Neural progenitor cell (in vitro differentiated cells): ENCODE measurements at regions not wholly inside any gene's neighbourhood (a gene's known extent, or its start where the extent isn't known, plus 50 kb on each side); places are given as distances from the start of the nearest gene placed in this dataset.

Experiments used
- EZH2 ChIP-seq: fragments of 200-600 bp; sonication (generic); IDR thresholded peaks from 2 replicates; pipeline ENCODE4 v1.6.1; 2017; ENCODE audit warnings: antibody characterized with exemption, mild to moderate bottlenecking, moderate library complexity
- EZH2phosphoT487 ChIP-seq: fragments of 200-600 bp; sonication (generic); IDR thresholded peaks from 2 replicates; pipeline ENCODE4 v1.6.1; 2017; ENCODE audit warnings: antibody characterized with exemption
- TF ChIP-seq, protein P1 (sequence below): fragments of 200-600 bp; sonication (generic); IDR thresholded peaks from 2 replicates; pipeline ENCODE4 v1.5.1; 2017; ENCODE audit warnings: antibody characterized with exemption, mild to moderate bottlenecking

DNA sequence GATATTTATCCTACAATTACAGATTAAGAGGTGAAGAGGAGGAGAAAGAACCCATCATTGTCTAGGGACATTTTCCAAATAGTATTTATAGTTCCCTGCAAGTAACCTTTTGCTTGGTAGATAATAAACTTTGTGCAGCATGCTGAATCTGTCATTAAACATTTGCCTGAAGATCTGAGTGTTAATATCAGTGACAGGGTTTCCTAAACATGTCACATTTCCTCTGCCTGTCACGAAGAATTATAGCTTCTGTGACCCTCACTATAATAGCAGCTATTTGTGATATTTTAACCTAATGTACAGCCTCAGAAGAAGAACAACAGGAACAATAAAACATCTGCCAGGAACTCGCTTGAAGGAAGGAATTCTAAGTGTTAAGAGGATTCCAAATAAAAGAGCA, 350.3 kb downstream of the GXYLT1 start:
- TF ChIP-seq, protein P1, sequence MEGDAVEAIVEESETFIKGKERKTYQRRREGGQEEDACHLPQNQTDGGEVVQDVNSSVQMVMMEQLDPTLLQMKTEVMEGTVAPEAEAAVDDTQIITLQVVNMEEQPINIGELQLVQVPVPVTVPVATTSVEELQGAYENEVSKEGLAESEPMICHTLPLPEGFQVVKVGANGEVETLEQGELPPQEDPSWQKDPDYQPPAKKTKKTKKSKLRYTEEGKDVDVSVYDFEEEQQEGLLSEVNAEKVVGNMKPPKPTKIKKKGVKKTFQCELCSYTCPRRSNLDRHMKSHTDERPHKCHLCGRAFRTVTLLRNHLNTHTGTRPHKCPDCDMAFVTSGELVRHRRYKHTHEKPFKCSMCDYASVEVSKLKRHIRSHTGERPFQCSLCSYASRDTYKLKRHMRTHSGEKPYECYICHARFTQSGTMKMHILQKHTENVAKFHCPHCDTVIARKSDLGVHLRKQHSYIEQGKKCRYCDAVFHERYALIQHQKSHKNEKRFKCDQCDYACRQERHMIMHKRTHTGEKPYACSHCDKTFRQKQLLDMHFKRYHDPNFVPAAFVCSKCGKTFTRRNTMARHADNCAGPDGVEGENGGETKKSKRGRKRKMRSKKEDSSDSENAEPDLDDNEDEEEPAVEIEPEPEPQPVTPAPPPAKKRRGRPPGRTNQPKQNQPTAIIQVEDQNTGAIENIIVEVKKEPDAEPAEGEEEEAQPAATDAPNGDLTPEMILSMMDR: no peak
- no peak for TF ChIP-seq EZH2
- no peak for TF ChIP-seq EZH2phosphoT487
